Breast epithelium (tissue), 4 donors: ENCODE measurements at regions not wholly inside any gene's neighbourhood (a gene's known extent, or its start where the extent isn't known, plus 50 kb on each side); places are given as distances from the start of the nearest gene placed in this dataset.

ENCODE experiments used
- DNase-seq, 2 donors: peaks; one replicate each; pipeline ENCODE4 v3.0.0-alpha.2; 2019; ENCODE audit warnings: low spot score in 2 of 2
- H3K27ac ChIP-seq, 2 donors: fragments of 200-600 bp; sonication (generic) in 1 of 2; one replicate each; pipeline ENCODE4 v1.5.1; 2016 to 2019; ENCODE audit warnings: mild to moderate bottlenecking in 1 of 2
- H3K27me3 ChIP-seq, 2 donors: fragments of 200-600 bp; sonication (generic) in 1 of 2; one replicate each; pipeline versions ENCODE4 v1.5.1 to v1.6.0; 2017 to 2019; ENCODE audit warnings: control low read depth in 1 of 2, mild to moderate bottlenecking in 1 of 2
- H3K36me3 ChIP-seq: fragments of 200-600 bp; one replicate; pipeline ENCODE4 v1.5.1; 2019
- H3K4me1 ChIP-seq, 2 donors: fragments of 200-600 bp; sonication (generic); one replicate each; pipeline ENCODE4 v1.5.1; 2016 to 2019; ENCODE audit warnings: control low read depth in 1 of 2
- H3K4me3 ChIP-seq, 3 donors: fragments of 200-600 bp; sonication (generic); 1 replicate in 2 of 3; 2 replicates in 1 of 3; pipeline ENCODE4 v1.5.1; 2016 to 2019; ENCODE audit warnings: mild to moderate bottlenecking in 3 of 3, moderate library complexity in 2 of 3
- H3K9me3 ChIP-seq, 2 donors: fragments of 200-600 bp; sonication (generic) in 1 of 2; one replicate each; pipeline ENCODE4 v1.5.1; 2016 to 2019; ENCODE audit warnings: control low read depth in 1 of 2
- CTCF ChIP-seq, 3 donors: fragments of 450-650 bp; IDR thresholded peaks; one replicate each; pipeline ENCODE4 v1.5.1; 2016 to 2017; ENCODE audit warnings: antibody characterized with exemption in 3 of 3, mild to moderate bottlenecking in 3 of 3, moderate library complexity in 3 of 3
- POLR2A ChIP-seq: fragments of 450-650 bp; IDR thresholded peaks from one replicate; pipeline ENCODE4 v1.6.1; 2016; ENCODE audit warnings: antibody characterized with exemption, mild to moderate bottlenecking, moderate library complexity
- POLR2AphosphoS5 ChIP-seq, 3 donors: sonication (generic); formaldehyde crosslinking; IDR thresholded peaks; one replicate each; pipeline ENCODE4 v1.6.1; 2017; ENCODE audit warnings: antibody characterized with exemption in 3 of 3
- intact Hi-C: fragments of 100-400 bp; cut with DNase I; formaldehyde crosslinking; loops from one replicate; pipeline ENCODE4 v1.15.1; 2023; ENCODE audit warnings: low total_unique reads

GRCh38 chr12:19894803-19895202 is 455.5 kb downstream of the AEBP2 start:
- Histone ChIP-seq H3K4me3 (no peak overlapping the region), H3K4me1 (no peaks in the 10 kb centered on the region), H3K27ac (no peak overlapping the region), H3K36me3 (no peaks in the 10 kb centered on the region), H3K27me3 (no peaks in the 10 kb centered on the region), H3K9me3 (no peaks in the 10 kb centered on the region)
- intact Hi-C loops, result no loop called here
- TF ChIP-seq CTCF (IDR thresholded peaks at IDR 0.05) (no peak), POLR2A (no peak), POLR2AphosphoS5 (IDR thresholded peaks at IDR 0.05) (no peak)
- DNase-seq, result no peak

GRCh38 chr12:19895246-19896020 is 456.1 kb downstream of the AEBP2 start:
- TF ChIP-seq CTCF (IDR thresholded peaks at IDR 0.05), result no peak
- no peak for TF ChIP-seq POLR2A
- TF ChIP-seq POLR2AphosphoS5 (IDR thresholded peaks at IDR 0.05), result no peak
- no peaks in the 10 kb centered on the region for H3K4me1 ChIP-seq
- DNase-seq, result no peak
- intact Hi-C loops, result no loop called here
- no peaks in the 10 kb centered on the region for H3K36me3 ChIP-seq
- H3K4me3 ChIP-seq, result no peak overlapping the region
- no peaks in the 10 kb centered on the region for H3K9me3 ChIP-seq
- H3K27me3 ChIP-seq, result no peaks in the 10 kb centered on the region
- H3K27ac ChIP-seq, result no peak overlapping the region

GRCh38 chr12:19896041-19896440 is 456.7 kb downstream of the AEBP2 start:
- H3K4me1 ChIP-seq, result no peaks in the 10 kb centered on the region
- intact Hi-C loops, result no loop called here
- no peak overlapping the region for H3K4me3 ChIP-seq
- DNase-seq, result no peak
- no peaks in the 10 kb centered on the region for H3K36me3 ChIP-seq
- no peaks in the 10 kb centered on the region for H3K27me3 ChIP-seq
- H3K27ac ChIP-seq, result no peak overlapping the region
- TF ChIP-seq POLR2AphosphoS5 (IDR thresholded peaks at IDR 0.05) (no peak), CTCF (IDR thresholded peaks at IDR 0.05) (no peak), POLR2A (no peak)
- no peaks in the 10 kb centered on the region for H3K9me3 ChIP-seq

GRCh38 chr12:19896534-19896933 is 457.2 kb downstream of the AEBP2 start:
- Histone ChIP-seq H3K4me1 (no peaks in the 10 kb centered on the region), H3K9me3 (no peaks in the 10 kb centered on the region), H3K4me3 (no peak overlapping the region), H3K36me3 (no peaks in the 10 kb centered on the region), H3K27me3 (no peaks in the 10 kb centered on the region), H3K27ac (no peak overlapping the region)
- no peak for TF ChIP-seq CTCF (IDR thresholded peaks at IDR 0.05)
- no peak for TF ChIP-seq POLR2AphosphoS5 (IDR thresholded peaks at IDR 0.05)
- no peak for TF ChIP-seq POLR2A
- no peak for DNase-seq
- intact Hi-C loops, result no loop called here

GRCh38 chr12:19897900-19898408 is 458.7 kb downstream of the AEBP2 start:
- no peaks in the 10 kb centered on the region for H3K4me1 ChIP-seq
- H3K27ac ChIP-seq, result no peak overlapping the region
- no peak for DNase-seq
- H3K27me3 ChIP-seq, result no peaks in the 10 kb centered on the region
- TF ChIP-seq POLR2A (no peak), POLR2AphosphoS5 (IDR thresholded peaks at IDR 0.05) (no peak), CTCF (IDR thresholded peaks at IDR 0.05) (no peak)
- intact Hi-C loops, result no loop called here
- no peaks in the 10 kb centered on the region for H3K9me3 ChIP-seq
- no peak overlapping the region for H3K4me3 ChIP-seq
- H3K36me3 ChIP-seq, result no peaks in the 10 kb centered on the region
